Hematopoietic multipotent progenitor cell (in vitro differentiated cells): ENCODE measurements at regions not wholly inside any gene's neighbourhood (a gene's known extent, or its start where the extent isn't known, plus 50 kb on each side); places are given as distances from the start of the nearest gene placed in this dataset.

Source experiments
- DNase-seq, 3 donors: peaks; one replicate each; pipeline ENCODE4 v3.0.0-alpha.2; 2011 to 2015; ENCODE audit warnings: low read depth in 2 of 3, low spot score in 2 of 3

- no peak for DNase-seq
These were observed 130.4 kb upstream of the RAI14 start for GRCh38 chr5:34525761-34526160.

GRCh38 chr5:34526682-34527305 is 129.3 kb upstream of the RAI14 start:
- DNase-seq, result peak in 1 of 3 donors; percentile 3

GRCh38 chr5:34529581-34530331 is 126.4 kb upstream of the RAI14 start:
- no peak for DNase-seq

DNA sequence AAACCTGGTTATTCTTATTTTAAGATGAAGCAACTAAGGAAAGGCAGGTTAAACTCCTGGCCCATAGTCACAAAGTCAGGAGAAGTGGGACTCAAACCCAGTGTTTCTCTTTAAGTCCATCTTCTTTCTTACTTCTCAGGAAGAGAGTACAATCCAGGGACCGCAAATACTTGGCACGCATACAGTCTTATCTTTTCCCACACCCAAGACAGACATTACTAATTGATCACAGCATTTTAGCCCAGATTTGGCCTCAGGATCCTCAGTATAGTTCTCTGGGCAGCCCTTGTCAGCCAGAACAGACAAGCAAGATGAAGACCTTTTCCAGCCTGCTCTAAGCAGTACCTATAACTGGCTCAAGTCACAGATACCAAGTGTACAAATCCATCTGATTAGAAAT is 125.5 kb upstream of the RAI14 start:
- DNase-seq, result no peak

DNA sequence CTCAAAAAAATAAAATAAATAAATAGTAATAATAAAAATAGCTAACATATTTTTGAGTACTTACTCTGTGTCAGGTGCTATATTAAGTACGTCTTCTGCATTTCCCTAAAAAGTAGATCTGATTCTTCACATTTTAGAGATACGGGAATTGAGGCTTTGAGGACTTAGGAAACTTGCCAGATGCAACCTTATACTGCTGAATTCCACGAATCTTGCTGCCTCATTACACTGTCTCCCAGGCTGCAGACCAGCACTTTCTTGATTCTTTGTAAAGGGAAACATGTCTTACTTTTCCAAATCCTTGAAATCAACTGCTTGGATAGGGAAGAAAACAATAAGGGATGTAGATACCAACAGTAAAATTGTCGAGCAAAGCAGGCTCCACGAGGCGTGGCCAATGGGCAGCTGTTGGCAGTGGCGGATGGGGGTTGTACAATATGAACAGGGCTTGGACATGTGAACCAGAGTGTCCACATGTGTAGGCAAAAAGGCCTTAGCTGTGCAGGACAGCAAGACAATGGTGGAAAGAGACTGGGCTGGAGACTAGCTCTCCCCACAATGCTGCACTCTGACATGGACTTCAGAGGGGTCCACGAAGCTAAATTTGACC is 124.3 kb upstream of the RAI14 start:
- DNase-seq, result no peak

GRCh38 chr5:34533582-34534522 is 122.3 kb upstream of the RAI14 start:
- DNase-seq, result no peak

DNA sequence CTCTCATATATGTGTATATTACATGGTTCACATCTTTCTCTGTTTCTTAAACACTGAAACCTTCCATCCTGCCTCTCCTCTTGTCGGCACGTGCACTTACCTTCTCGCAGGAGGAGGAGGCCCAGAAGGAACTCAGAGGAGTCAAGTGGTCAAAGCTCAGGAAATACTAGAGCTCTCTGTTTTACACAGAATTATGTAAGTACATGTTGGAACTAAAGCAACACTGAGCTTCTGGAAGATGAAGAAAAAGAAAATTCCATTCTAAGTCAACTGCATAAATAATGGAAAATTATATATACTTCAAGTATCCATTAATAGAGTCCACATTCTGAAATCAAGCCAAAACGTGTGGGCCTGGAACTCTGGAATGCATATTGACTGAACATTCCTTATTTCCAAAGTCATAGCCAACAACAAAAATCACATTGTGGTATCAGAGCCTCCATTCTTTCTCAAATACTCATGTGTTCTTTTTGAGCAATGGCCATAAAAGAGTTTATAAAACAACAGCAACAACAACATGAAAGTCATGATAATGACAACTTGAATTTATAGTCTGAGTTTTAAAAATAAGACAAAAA is 121.5 kb upstream of the RAI14 start:
- no peak for DNase-seq

GRCh38 chr5:34535433-34535832 is 120.7 kb upstream of the RAI14 start:
- DNase-seq, result no peak

- no peak for DNase-seq
These were observed 120.0 kb upstream of the RAI14 start for GRCh38 chr5:34535944-34536623.

DNA sequence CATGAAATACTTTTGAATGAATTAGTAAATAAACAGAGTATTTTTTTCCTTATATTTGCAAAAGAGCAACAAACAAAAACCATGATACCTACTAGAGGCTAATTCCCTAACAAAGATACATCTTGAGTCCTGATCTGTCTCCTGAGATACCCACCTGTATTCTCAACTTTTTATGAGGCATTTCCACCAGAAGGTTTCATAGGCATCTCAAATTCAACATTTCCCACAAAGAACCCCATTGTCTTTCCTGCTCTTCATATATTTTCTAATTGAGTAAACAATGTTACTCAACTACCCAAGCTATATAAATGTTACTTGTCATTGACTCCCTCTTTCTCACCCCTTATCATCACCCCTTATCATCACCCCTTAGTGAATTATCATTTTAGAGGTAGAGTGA is 119.4 kb upstream of the RAI14 start:
- no peak for DNase-seq

- peak in 1 of 3 donors; percentile 28 for DNase-seq
These were observed 118.0 kb upstream of the RAI14 start for GRCh38 chr5:34538026-34538672.

- no peak for DNase-seq
These were observed 116.9 kb upstream of the RAI14 start for GRCh38 chr5:34539183-34539582.

DNA sequence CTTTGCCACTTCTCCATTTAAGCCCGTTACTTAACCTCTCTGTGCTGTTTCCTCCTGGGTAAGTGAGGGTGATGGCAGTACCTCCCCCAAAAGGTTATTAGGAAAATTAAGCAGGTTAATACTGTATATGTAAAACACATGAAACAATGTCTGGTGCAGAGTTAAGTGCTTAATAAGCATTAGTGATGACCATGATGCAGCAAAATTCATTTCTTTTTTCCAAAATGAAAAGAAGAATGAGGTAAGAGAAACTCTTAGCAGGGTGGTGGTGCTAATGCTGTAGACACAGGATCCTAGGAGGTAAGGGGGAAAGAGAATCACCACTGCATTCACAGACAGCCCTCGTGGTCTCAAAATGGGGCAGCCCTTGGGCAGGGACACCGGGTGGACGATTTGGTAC is 115.1 kb upstream of the RAI14 start:
- no peak for DNase-seq

DNA sequence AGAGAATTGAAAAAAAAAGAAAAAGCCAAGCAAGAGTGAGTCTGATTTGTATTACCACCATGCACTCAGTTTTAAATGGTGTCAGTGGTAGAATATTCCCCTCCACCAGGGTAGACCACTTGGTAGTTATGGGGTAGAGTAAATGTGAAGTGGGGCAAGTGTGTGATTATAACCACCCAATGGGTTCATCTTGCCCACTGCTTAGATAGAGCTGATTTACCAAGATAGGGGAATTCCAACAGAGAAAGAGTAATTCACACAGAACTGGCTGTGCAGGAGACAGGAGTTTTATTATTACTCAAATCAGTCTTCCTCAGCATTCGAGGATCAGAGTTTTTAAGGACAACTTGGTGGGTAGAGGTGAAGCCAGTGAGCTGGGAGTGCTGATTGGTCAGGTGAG is 113.3 kb upstream of the RAI14 start:
- no peak for DNase-seq

GRCh38 chr5:34543687-34544086 is 112.4 kb upstream of the RAI14 start:
- DNase-seq, result no peak

- no peak for DNase-seq
These were observed 111.7 kb upstream of the RAI14 start for GRCh38 chr5:34544403-34544802.

DNA sequence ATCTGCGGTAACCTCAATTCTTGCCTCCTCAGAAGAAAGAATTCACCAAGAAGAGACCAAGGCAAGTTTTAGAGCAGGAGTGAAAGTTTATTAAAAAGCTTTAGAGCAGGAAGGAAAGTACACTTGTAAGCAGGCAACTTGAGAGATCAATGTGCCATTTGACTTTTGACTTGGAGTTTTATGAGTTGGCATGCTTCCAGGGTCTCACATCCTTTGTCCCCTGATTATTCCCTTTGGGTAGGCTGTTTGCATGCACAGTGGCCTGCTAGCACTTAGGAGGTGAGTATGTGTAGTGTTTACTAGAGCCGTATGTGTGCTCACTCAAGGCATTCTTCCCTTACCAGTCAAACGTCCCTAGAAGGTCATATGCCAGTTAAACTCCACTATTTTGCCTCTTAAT is 111.0 kb upstream of the RAI14 start:
- no peak for DNase-seq

DNA sequence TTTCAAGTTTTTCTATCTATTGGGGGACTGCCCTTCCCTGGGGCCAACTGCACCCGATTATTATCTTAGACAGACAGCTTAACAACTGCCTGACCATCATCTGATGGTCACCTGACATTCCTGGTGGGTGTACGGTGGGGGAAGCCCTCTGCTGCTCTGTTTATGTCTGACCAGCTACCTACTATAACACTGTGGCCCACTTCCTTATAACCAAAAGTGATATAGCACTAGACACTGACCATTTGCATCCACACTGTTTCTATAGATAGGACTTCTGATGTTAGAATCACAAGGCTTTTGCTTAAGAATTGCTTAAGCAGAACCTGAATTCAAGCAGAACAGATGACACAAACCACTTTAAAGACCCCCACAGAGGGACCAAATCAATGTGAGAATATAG is 110.5 kb upstream of the RAI14 start:
- DNase-seq, result no peak

- DNase-seq, result no peak
These were observed 108.6 kb upstream of the RAI14 start for GRCh38 chr5:34547300-34548085.
